ENCODE measurements at regions not wholly inside any gene's neighbourhood (a gene's known extent, or its start where the extent isn't known, plus 50 kb on each side); places are given as distances from the start of the nearest gene placed in this dataset.

DNA sequence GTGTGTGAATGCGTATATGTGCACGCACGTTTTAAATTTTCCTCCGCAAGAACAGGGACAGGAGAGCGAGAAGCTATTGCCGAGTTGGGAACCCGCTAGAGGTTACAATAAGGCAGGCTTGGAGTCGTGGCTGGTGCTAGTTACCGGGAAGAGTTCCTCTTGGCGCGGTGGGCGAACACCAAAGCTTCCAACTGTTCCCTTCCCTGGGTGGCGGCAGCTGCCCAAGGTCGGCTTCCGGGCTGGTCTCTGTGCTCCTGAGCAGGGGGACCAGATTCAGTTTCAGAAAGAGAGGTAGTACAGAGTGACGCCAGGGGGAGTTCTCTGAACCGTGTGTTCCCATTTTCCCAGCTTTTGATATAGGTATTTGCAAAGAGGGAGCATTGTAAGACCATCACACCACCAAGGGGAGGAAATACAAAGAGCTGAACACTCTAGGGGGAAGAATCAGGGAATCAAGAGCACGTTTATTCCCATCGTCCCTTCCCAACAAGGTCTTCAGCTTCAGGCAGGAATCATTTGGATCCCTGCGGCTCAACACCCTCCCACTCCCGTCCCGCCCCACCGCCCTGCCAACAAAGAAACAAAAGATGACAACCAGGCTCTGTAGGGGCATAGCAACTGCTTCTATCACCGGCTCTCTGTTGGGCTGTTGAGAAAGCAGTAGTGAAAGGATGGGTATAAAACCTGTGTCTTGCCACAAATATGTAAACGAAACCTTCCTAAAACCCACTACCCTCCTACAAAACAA, 113.6 kb upstream of the TEX13C start:
- Histone ChIP-seq H3K27me3 (peaks cover 33% of the 10 kb centered on the region), H3K4me1 (peaks cover 13% of the 10 kb centered on the region), H4K20me1 (ENCODE audit: low read depth) (no peaks in the 10 kb centered on the region), H2AFZ (replicated peaks) (peak overlapping the region; percentile 53), H3K79me2 (ENCODE audit: low read depth) (no peaks in the 10 kb centered on the region), H3K4me2 (peak overlapping the region; percentile 81), H3K27ac (no peak overlapping the region), H3K9ac (no peak overlapping the region), H3K9me3 (ENCODE audit: low read depth) (no peaks in the 10 kb centered on the region), H3F3A (ENCODE audit: low read depth) (peaks cover 14% of the 10 kb centered on the region), H3K36me3 (no peaks in the 10 kb centered on the region), H3K4me3 (peak overlapping the region; percentile 41)
- Mint-ChIP-seq H3K9me3 (peaks cover 5% of the 10 kb centered on the region), H3K27ac (peak overlapping the region; percentile 39), H3K27me3 (ENCODE audit: insufficient read depth, low read depth) (peaks cover 24% of the 10 kb centered on the region), H3K4me1 (peaks cover 21% of the 10 kb centered on the region), H3K4me3 (peak overlapping the region; percentile 90), H3K36me3 (no peaks in the 10 kb centered on the region)
- TF ChIP-seq EZH2 (IDR thresholded peaks at IDR 0.05) = no peak
- TF ChIP-seq, protein P1, sequence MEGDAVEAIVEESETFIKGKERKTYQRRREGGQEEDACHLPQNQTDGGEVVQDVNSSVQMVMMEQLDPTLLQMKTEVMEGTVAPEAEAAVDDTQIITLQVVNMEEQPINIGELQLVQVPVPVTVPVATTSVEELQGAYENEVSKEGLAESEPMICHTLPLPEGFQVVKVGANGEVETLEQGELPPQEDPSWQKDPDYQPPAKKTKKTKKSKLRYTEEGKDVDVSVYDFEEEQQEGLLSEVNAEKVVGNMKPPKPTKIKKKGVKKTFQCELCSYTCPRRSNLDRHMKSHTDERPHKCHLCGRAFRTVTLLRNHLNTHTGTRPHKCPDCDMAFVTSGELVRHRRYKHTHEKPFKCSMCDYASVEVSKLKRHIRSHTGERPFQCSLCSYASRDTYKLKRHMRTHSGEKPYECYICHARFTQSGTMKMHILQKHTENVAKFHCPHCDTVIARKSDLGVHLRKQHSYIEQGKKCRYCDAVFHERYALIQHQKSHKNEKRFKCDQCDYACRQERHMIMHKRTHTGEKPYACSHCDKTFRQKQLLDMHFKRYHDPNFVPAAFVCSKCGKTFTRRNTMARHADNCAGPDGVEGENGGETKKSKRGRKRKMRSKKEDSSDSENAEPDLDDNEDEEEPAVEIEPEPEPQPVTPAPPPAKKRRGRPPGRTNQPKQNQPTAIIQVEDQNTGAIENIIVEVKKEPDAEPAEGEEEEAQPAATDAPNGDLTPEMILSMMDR (IDR thresholded peaks at IDR 0.05) = peak; percentile 7
- peak; percentile 59 for DNase-seq (ENCODE audit: low spot score)

DNA sequence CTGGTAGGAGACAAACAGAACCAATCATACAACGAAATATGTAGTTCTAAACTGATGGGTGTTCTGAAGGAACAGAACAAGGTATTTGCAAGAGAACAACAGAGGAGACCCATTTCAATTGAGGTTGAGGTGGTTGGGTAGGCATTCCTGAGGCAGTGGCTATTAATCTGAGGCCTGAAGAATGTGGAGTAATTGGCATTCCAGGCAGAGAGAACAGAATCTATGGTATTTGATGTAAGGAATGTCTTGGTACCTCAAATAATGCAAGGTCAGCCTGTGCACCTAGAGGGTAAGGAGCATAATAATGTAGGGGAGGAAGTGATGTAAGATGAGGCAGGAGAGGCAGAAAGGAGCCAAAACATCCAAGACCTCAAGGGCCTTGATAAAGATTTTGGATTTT, 109.5 kb upstream of the TEX13C start:
- peaks cover 7% of the 10 kb centered on the region for H3F3A ChIP-seq (ENCODE audit: low read depth)
- no peaks in the 10 kb centered on the region for H3K27me3 ChIP-seq
- no peaks in the 10 kb centered on the region for H4K20me1 ChIP-seq (ENCODE audit: low read depth)
- H3K9ac ChIP-seq = no peak overlapping the region
- peaks cover 6% of the 10 kb centered on the region for H3K9me3 ChIP-seq (ENCODE audit: low read depth)
- DNase-seq (ENCODE audit: low spot score) = peak; percentile 7
- Mint-ChIP-seq H3K27ac (no peak overlapping the region), H3K36me3 (no peaks in the 10 kb centered on the region), H3K4me1 (peaks cover 11% of the 10 kb centered on the region), H3K4me3 (no peak overlapping the region), H3K9me3 (peaks cover 2% of the 10 kb centered on the region), H3K27me3 (ENCODE audit: insufficient read depth, low read depth) (no peaks in the 10 kb centered on the region)
- H3K36me3 ChIP-seq = no peaks in the 10 kb centered on the region
- H3K79me2 ChIP-seq (ENCODE audit: low read depth) = no peaks in the 10 kb centered on the region
- no peak overlapping the region for H2AFZ ChIP-seq (replicated peaks)
- peaks cover 13% of the 10 kb centered on the region for H3K4me1 ChIP-seq
- no peak for TF ChIP-seq EZH2phosphoT487 (IDR thresholded peaks at IDR 0.05)
- no peak for TF ChIP-seq EZH2 (IDR thresholded peaks at IDR 0.05)
- TF ChIP-seq, protein P1 (IDR thresholded peaks at IDR 0.05) = no peak
- H3K4me2 ChIP-seq = no peak overlapping the region
- H3K4me3 ChIP-seq = no peak overlapping the region
- no peak overlapping the region for H3K27ac ChIP-seq

DNA sequence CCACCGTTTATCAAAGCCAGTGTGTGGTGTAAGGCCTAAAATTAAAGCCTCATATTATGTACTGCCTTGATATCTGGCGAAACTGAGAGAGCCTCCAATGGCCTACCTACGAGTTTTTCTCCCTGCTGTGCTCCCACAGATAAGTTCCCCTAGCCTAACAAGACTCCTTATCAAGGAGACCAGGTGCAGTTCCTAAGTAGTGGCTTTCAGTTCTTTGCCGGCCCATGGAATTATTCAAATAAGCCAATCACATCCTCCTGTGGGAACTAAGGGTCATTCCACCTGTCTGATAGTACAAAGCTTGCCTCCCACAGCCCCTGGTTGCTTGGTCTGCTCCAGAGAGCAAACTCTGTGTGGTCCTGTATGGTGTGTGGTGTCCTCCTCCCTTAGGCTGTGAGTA, 99.8 kb upstream of the TEX13C start:
- no peaks in the 10 kb centered on the region for H3K9me3 Mint-ChIP-seq
- H3K4me1 Mint-ChIP-seq = no peaks in the 10 kb centered on the region
- H3K9me3 ChIP-seq (ENCODE audit: low read depth) = peaks cover 3% of the 10 kb centered on the region

More for the DNA sequence above, 99.8 kb upstream of the TEX13C start:
- H3K27me3 Mint-ChIP-seq (ENCODE audit: insufficient read depth, low read depth) = no peaks in the 10 kb centered on the region
- Histone ChIP-seq H3K4me1 (no peaks in the 10 kb centered on the region), H3K4me3 (no peak overlapping the region), H3K27ac (no peak overlapping the region), H3K36me3 (no peaks in the 10 kb centered on the region), H3K79me2 (ENCODE audit: low read depth) (no peaks in the 10 kb centered on the region), H3K4me2 (no peak overlapping the region), H3F3A (ENCODE audit: low read depth) (no peaks in the 10 kb centered on the region), H3K27me3 (no peaks in the 10 kb centered on the region), H2AFZ (replicated peaks) (no peak overlapping the region), H4K20me1 (ENCODE audit: low read depth) (no peaks in the 10 kb centered on the region), H3K9ac (no peak overlapping the region)
- H3K27ac Mint-ChIP-seq = no peak overlapping the region
- DNase-seq (ENCODE audit: low spot score) = no peak
- TF ChIP-seq EZH2phosphoT487 (IDR thresholded peaks at IDR 0.05) (no peak), EZH2 (IDR thresholded peaks at IDR 0.05) (no peak)
- TF ChIP-seq, protein P1 (IDR thresholded peaks at IDR 0.05) = no peak
- H3K36me3 Mint-ChIP-seq = no peaks in the 10 kb centered on the region
- H3K4me3 Mint-ChIP-seq = no peak overlapping the region

Measured in neural progenitor cell (in vitro differentiated cells).